Endothelial cell of umbilical vein (primary cell): ENCODE measurements at regions not wholly inside any gene's neighbourhood (a gene's known extent, or its start where the extent isn't known, plus 50 kb on each side); places are given as distances from the start of the nearest gene placed in this dataset.

Experiments
- BruUV-seq: library from RNA; stranded (reverse); fragments of 400-500 nt; replicated peaks from 2 replicates; lab custom pipeline; 2021; lab: Mats Ljungman, UMichigan
- CTCF ChIA-PET: fragments of 300-600, 350-600 bp; sonication (Branson Sonifier 250); formaldehyde crosslinking; loops from one replicate; lab custom pipeline; 2021; ENCODE audit warnings: antibody characterized with exemption, inconsistent platforms; lab: Charles Lee
- POLR2A ChIA-PET: fragments of 300-600, 350-600 bp; sonication (Branson Sonifier 250); formaldehyde crosslinking; loops from one replicate; lab custom pipeline; 2021; ENCODE audit warnings: antibody characterized with exemption, inconsistent platforms; lab: Charles Lee
- DNase-seq: peaks from one replicate; pipeline ENCODE4 v3.0.0-alpha.2; 2011; ENCODE audit warnings: low read depth, low spot score
- FAIRE-seq: peaks from 2 replicates; lab custom pipeline; 2011; peaks lifted over from hg19 to GRCh38; lab: Jason Lieb, UNC
- H2AFZ ChIP-seq: 2 replicates; pipeline ENCODE4 v1.6.0; 2012; ENCODE audit warnings: low read depth, low read length, control low read depth, inconsistent platforms
- H3K27ac ChIP-seq: 2 replicates; pipeline ENCODE4 v1.5.1; 2011; ENCODE audit warnings: low read depth, mild to moderate bottlenecking, control low read depth, low read length, moderate library complexity; ENCODE audit not compliant: insufficient read depth
- H3K27me3 ChIP-seq, 2 experiments: 2 replicates each; pipeline versions ENCODE4 v1.6.0 to v1.6.1; 2011; ENCODE audit warnings: low read length in 2 of 2, mixed read lengths in 1 of 2; ENCODE audit not compliant: control insufficient read depth in 2 of 2, insufficient read depth in 2 of 2
- H3K36me3 ChIP-seq, 2 experiments: 2 replicates in 1 of 2; 3 replicates in 1 of 2; pipeline ENCODE4 v1.5.1; 2011; ENCODE audit warnings: low read length in 2 of 2, mild to moderate bottlenecking in 1 of 2, moderate library complexity in 1 of 2; ENCODE audit not compliant: control insufficient read depth in 2 of 2, insufficient read depth in 2 of 2; ENCODE audit errors: extremely low read depth in 1 of 2
- H3K4me1 ChIP-seq: 3 replicates; pipeline ENCODE4 v1.5.1; 2011; ENCODE audit warnings: mild to moderate bottlenecking, low read length; ENCODE audit not compliant: control insufficient read depth, insufficient read depth; ENCODE audit errors: extremely low read depth
- H3K4me2 ChIP-seq: 2 replicates; pipeline ENCODE4 v1.6.1; 2011; ENCODE audit warnings: low read length, control low read depth, mixed read lengths; ENCODE audit not compliant: insufficient read depth
- H3K4me3 ChIP-seq, 3 experiments: fragments of 200-600 bp in 1 of 3; sonication (generic), shearing (Covaris generic) in 1 of 3; replicated peaks in 1 of 3; 2 replicates each; pipeline ENCODE4 v1.5.1; 2011 to 2016; ENCODE audit warnings: control low read depth in 3 of 3, low read length in 3 of 3, mild to moderate bottlenecking in 2 of 3, inconsistent platforms in 1 of 3, low read depth in 1 of 3, moderate library complexity in 1 of 3; ENCODE audit not compliant: insufficient read depth in 1 of 3
- H3K79me2 ChIP-seq: 2 replicates; pipeline ENCODE4 v1.6.0; 2012; ENCODE audit warnings: low read length, inconsistent platforms; ENCODE audit not compliant: control insufficient read depth, insufficient read depth
- H3K9ac ChIP-seq: replicated peaks from 2 replicates; pipeline ENCODE3; 2011; ENCODE audit warnings: low read length, control low read depth; ENCODE audit not compliant: insufficient read depth; ENCODE audit errors: extremely low read depth
- H3K9me1 ChIP-seq: replicated peaks from 3 replicates; pipeline ENCODE4 v1.6.0; 2011; ENCODE audit warnings: mild to moderate bottlenecking, low read length; ENCODE audit not compliant: control insufficient read depth, insufficient read depth; ENCODE audit errors: extremely low read depth
- H3K9me3 ChIP-seq: replicated peaks from 2 replicates; pipeline ENCODE4 v1.5.1; 2012; ENCODE audit warnings: low read length, inconsistent platforms; ENCODE audit not compliant: control insufficient read depth, insufficient read depth
- H4K20me1 ChIP-seq: replicated peaks from 2 replicates; pipeline ENCODE3; 2011; ENCODE audit warnings: mild to moderate bottlenecking, low read length; ENCODE audit not compliant: control insufficient read depth, insufficient read depth; ENCODE audit errors: extremely low read depth
- CTCF ChIP-seq, 2 donors: IDR thresholded peaks; 1 replicate in 1 of 2; 2 replicates in 1 of 2; pipeline ENCODE4 v1.5.1; 2011; ENCODE audit warnings: low read length in 2 of 2, mild to moderate bottlenecking in 2 of 2, moderate library complexity in 2 of 2, control low read depth in 1 of 2, inconsistent platforms in 1 of 2, low read depth in 1 of 2; ENCODE audit not compliant: insufficient read depth in 1 of 2; ENCODE audit errors: extremely low read depth in 1 of 2
- EZH2 ChIP-seq: IDR thresholded peaks from 2 replicates; pipeline ENCODE4 v1.6.1; 2012; ENCODE audit warnings: borderline replicate concordance, low read depth, mild to moderate bottlenecking, moderate library complexity, low read length, inconsistent platforms; ENCODE audit not compliant: severe bottlenecking
- FOS ChIP-seq: IDR thresholded peaks from 2 replicates; pipeline ENCODE4 v1.6.1; 2011; ENCODE audit warnings: mild to moderate bottlenecking, low read length, moderate library complexity, borderline replicate concordance; ENCODE audit not compliant: insufficient read depth
- GATA2 ChIP-seq: IDR thresholded peaks from 2 replicates; pipeline ENCODE4 v1.7.0; 2011; ENCODE audit warnings: low read depth, mild to moderate bottlenecking, moderate library complexity, mixed read lengths, low read length; ENCODE audit not compliant: insufficient read length, insufficient read depth
- JUN ChIP-seq: IDR thresholded peaks from 2 replicates; pipeline ENCODE4 v1.6.1; 2011; ENCODE audit warnings: borderline replicate concordance, low read depth; ENCODE audit not compliant: insufficient read length, insufficient read depth
- MAX ChIP-seq: IDR thresholded peaks from 2 replicates; pipeline ENCODE4 v1.6.1; 2011; ENCODE audit not compliant: insufficient read depth, insufficient read length
- MYC ChIP-seq: IDR thresholded peaks from one replicate; pipeline ENCODE4 v1.6.1; 2011; ENCODE audit warnings: mild to moderate bottlenecking, low read depth, low read length
- POLR2A ChIP-seq: IDR thresholded peaks from 2 replicates; pipeline ENCODE4 v1.6.1; 2012; ENCODE audit warnings: low read depth, mild to moderate bottlenecking, control low read depth, low read length
- POLR2AphosphoS5 ChIP-seq: IDR thresholded peaks from 2 replicates; pipeline ENCODE4 v1.6.1; 2012; ENCODE audit warnings: low read depth, mild to moderate bottlenecking, control low read depth, low read length, moderate library complexity; ENCODE audit not compliant: insufficient read depth
- dilution Hi-C: fragments of 300-500 bp; cut with MboI; formaldehyde crosslinking; loops from one replicate; pipeline ENCODE4 v1.15.0; 2019; ENCODE audit warnings: low sequenced_read_pairs; ENCODE audit not compliant: extremely low pct_ligation_motif_present
- intact Hi-C: fragments of 100-400 bp; cut with micrococcal nuclease; formaldehyde crosslinking; loops from one replicate; pipeline ENCODE4 v1.10.0; 2022

- ChIA-PET POLR2A (no interaction called here), CTCF (no interaction called here)
- H2AFZ ChIP-seq = no peak overlapping the region
- no peak for TF ChIP-seq GATA2
- TF ChIP-seq CTCF (IDR thresholded peaks at IDR 0.05; ENCODE audit: extremely low read depth in 1 of 2, insufficient read depth in 1 of 2, low read depth in 1 of 2, low read length in 2 of 2) = no peak
- no peak for TF ChIP-seq EZH2
- TF ChIP-seq POLR2A = no peak
- no peak for TF ChIP-seq FOS
- no peak for TF ChIP-seq JUN
- no peak for TF ChIP-seq MYC
- no peak for TF ChIP-seq POLR2AphosphoS5
- TF ChIP-seq MAX = no peak
- H3K27me3 ChIP-seq = no peaks in the 10 kb centered on the region
- no peaks in the 10 kb centered on the region for H3K4me1 ChIP-seq
- intact Hi-C loops (no loop called here), dilution Hi-C loops (no loop called here)
- no peak overlapping the region for H3K4me2 ChIP-seq
- H4K20me1 ChIP-seq = no peaks in the 10 kb centered on the region
- H3K9ac ChIP-seq = no peak overlapping the region
- no peaks in the 10 kb centered on the region for H3K9me1 ChIP-seq
- H3K4me3 ChIP-seq = no peak overlapping the region
- no peaks in the 10 kb centered on the region for H3K79me2 ChIP-seq
- BruUV-seq = no TSS peak
- no peak for FAIRE-seq
- no peaks in the 10 kb centered on the region for H3K9me3 ChIP-seq
- H3K36me3 ChIP-seq = no peaks in the 10 kb centered on the region
- no peak overlapping the region for H3K27ac ChIP-seq
- DNase-seq = no peak
These were observed 569.0 kb downstream of the TAF11L14 start for GRCh38 chr5:18203296-18203695.
